GM19351 (cell line): ENCODE measurements at regions not wholly inside any gene's neighbourhood (a gene's known extent, or its start where the extent isn't known, plus 50 kb on each side); places are given as distances from the start of the nearest gene placed in this dataset.
"Not testable (repeated sequence)": the region's sequence is repeated elsewhere in the genome, so short reads cannot be mapped to it uniquely, and the experiment has no call there.

Experiments
- ATAC-seq: cut with Tn5 transposase; IDR thresholded peaks from one replicate; pipeline ENCODE4 v1.9.1; 2021; ENCODE audit warnings: mild to moderate bottlenecking, moderate library complexity; ENCODE audit not compliant: unreplicated experiment

DNA sequence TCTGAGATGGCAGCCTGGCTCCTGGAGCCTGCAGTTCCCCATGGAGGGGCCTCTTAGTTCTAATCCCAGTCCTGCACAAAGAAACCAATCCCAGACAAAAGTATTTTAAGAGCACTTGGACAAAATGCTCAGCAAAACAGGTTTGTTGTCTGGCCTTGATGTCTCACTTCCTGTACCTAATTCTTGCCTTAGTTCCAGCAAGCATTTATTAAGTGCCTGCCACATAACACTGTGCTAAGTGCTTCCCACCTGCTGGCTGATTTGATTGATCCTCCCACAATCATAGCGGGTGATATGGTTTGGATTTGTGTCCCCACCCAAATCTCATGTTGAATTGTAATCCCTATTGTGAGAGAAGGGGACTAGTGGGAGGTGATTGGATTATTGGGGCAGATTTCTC lies 65.7 kb upstream of the HABP2 start:
- no peak for ATAC-seq

DNA sequence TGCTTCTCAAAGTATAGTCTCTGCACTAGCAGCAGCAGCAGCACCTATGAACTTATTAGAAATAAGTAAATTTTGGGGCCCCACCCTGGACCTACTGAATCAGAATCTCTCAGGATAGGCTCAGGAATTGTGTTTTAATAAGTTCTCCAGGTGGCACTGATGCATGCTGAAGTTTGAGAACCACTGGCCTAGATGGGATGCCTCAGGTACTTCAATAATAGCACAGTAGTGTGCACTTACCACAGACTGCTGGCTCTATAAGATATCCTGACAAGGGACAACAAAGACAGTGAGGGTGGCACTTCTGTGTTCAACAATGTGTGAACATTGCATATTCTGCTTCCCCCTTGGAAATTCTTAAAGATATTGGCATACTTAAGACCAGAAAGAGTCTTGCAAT lies 64.7 kb upstream of the HABP2 start:
- no peak for ATAC-seq

DNA sequence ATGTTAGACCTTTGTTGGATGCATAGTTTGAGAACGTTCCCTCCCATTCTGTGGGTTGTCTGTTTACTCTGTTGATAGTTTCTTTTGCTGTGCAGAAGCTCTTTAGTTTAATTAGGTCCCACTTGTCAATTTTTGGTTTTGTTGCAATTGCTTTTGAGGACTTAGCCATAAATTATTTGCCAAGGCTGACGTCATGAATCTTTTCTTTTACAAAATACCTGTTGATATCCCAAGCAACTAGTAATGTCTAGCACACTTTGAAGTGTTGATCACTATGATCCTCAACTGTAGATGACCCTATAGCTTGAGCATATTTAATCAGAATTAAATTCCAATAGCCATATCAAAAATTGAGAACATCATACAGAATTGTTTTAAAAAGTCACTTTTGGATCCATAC lies 63.3 kb upstream of the HABP2 start:
- not testable (repeated sequence) for ATAC-seq

DNA sequence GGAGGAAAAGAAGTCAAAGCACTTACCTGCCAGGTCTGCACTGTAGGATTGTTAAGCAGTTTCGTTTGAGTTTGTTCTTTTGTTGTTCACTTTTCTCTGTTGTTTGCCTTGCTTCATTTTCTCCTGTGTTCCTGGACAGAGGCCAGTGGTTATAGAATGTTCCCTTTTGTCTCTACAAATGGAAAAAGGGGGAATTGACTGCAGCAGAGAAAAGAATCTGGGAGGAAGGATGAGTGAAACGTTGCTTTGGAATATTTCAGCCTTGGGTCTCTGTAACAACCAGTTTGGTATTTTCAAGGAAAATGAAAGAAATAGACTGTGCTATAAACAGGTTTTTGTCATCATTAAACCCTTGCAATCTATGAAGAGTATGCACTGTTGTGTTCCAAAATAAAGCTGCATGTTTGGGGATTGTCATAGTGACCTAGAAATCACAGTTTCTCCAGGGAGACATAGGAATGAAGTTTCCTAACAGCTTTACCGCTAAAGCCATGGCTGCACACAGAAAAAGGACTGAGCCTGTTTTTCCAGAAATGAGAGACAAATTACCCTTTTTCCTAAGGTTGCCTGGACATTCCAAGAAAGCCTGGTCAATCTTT lies 60.8 kb upstream of the HABP2 start:
- no peak for ATAC-seq

DNA sequence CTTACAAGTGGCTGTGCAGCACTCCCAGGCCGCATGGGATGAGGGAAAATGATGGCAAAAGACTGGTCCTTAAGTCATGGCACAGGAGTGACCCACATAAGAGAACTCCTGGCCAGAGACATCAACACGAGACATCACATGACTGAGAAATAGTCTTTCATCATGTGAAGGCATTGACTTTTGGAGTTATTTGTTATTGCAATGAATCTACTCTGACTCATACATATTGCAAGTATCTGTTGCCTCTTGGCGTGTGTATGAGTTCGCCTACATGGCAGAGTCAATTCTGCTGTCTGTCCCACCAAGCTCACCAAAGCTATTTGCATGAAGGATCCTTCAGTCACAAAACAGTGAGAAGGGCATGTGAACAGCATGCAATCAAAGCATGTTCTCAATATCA lies 59.7 kb upstream of the HABP2 start:
- no peak for ATAC-seq

DNA sequence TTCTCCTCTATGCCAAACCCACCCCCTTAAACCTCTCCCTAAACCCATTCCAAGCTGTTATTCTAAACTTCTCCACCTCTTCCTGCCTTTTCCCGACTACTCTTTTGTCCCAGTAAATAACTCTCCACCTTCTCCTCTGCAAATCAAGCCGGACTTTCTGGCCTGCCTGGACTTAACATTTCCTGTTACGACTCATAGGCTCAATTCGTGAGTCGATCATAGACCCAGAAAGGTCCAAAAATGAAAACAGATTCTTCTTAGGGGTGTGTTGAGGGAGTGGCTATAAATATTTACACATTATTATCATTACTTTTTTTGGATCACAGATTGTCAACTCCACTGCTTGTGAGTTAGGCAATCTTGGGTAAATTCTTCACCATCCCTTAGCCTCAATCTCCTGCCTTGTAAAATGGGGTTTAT lies 59.0 kb upstream of the HABP2 start:
- no peak for ATAC-seq

DNA sequence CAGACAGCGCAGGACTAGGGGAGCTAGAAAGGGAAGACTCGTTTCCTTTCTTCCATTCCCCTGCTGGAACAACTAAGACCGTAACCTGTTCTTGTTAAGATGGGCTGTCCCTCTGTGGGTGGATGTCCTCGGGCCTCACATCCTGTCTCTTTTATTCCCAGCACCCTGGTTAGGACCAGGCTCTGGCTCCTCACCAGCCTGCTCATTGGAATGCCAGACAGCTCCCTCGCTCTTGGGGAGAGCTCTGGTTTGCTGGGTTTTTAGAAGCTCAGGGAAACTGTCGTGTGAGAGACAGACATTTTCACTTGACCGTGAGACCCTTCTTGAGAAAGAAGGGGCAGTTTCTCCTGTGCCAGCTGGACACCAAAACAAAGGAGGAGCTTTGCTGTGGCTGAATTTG lies 58.1 kb upstream of the HABP2 start:
- ATAC-seq: no peak

DNA sequence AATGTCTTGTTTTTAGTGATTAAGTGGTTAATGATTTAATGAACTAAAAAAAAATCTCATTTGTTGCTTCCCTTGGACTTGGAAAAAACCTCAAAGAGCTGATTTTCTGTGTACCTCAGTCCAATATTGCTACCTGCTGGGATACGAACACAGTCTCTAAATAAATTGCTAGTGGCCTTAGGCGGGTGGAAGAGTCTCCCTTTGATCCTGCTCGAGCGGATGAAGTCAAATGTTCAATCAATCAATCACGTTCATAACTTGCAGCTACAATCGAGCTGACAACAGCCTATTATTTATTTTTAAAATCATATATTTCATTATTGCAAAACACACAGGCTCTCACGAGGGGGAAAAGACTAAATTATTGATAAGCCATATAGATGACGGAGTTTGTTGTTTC lies 57.3 kb upstream of the HABP2 start:
- ATAC-seq: no peak

DNA sequence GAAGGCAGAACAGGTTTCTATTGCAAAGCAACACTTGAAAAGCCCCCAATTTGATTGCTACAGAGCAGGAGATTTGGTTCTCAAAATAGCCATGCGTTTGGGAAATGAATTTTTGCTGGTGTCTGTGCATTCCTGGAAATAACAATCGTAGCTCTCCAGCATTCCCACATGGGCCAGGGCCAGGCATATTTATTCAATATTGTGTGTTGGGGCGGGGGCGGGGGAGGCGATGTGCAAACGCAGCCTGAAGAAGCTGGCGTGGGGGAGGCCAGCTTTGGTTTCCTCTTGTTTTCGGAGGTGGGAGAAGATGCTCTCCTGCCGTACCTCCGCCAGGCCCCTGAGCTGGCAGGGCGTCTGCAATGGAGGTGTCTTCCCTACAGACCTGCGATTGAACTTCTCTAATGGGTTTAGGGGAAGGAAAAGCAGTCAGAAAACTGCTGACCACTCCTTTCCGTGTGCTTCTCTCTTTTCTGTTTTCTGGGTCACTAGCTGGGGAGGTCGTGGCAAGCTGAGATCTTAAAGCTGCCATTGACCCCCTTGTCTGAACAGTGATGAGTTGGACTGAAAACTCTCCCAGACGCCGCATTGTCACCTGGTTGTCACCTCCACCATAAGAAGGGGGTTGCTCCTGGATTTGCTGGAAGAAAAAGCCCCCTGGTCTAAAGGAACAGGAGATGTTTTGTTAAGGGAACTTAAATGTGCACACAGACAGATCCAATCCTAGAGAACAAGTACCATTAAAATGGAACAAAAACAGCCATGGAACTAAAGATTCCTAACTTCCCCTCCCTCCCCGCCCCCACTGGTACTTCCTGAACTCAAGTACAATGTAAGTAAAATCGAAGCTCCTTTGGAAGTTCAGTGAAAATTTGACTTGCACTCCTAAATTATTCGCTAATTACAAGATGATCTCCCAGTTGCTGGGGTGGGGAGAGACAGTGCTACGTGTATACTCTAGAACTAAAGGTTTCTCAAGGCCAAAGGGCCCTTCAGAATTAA lies 56.4 kb upstream of the HABP2 start:
- no peak for ATAC-seq

DNA sequence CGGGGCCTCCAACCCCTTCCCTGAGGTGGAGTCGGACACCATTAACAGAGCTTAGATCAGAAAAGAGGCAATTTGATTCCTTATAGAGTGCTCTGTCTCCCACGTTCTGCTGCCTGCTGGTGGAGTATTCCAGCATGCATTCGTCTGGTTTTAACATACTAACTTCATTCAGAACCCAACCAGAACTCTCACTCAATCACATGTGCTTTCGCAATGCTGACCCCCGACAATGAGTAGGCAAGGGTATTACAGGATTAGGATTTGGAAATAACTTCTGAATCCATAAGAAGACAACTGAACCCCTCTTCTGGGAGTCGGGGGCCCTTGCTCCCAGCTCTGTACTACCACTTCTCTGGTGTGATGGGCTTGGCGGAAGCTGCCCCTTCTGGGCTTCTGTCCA lies 55.7 kb upstream of the HABP2 start:
- ATAC-seq: no peak

DNA sequence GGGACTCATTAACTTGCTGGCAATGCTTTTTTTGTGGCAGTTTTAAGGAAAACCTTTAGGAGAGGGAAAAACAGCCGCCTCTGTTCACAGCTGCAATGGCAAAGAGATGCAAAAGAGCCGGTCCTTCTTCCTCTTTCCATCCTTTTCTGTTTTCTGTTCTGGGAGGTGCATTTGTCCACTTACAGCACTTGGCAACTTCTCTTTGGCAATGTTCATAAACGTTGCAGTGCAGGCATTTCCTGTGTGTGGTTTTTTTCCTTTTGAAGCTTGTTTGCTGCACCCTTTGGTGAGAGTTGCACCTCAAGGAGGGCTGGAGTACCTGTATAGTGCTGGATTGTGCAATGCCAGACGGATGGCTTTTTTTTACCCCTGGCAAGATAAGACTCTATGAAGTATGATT lies 53.9 kb upstream of the HABP2 start:
- no peak for ATAC-seq

DNA sequence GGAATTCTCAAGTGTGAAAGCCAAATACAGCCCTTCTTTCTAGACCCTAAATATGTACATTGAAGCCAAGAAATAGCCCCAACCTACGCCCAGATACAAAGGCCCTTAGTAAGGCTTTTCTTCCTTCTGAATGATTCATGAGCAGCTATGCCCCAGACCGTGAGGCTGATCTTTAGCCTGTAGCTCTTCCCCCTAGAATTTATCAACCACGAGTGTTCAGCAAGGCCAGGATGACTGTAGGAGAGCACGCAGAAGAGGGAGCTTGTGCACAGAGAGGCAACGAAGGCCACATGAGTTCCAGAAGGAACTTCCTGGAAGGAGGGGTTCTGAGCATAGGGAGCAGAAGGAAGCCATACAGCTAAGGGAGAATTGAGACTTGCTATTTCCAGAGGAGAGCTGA lies 53.0 kb upstream of the HABP2 start:
- no peak for ATAC-seq

DNA sequence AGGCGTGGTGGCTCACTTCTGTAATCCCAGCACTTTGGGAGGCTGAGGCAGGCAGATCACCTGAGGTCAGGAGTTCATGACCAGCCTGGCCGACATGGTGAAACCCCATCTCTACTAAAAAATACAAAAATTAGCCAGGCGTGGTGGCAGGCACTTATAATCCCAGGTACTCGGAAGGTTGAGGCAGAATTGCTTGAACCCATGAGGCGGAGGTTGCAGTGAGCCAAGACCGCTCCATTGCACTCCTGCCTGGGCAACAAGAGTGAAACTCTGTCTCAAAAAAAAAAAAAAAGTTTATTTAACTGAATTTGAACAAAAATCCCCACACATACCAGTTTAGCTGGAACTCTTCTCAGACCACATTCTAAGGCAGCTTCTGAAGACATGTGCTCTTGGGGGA lies 51.8 kb upstream of the HABP2 start:
- ATAC-seq: not testable (repeated sequence)
